Mesenchymal stem cell (in vitro differentiated cells and primary cell): ENCODE measurements at regions not wholly inside any gene's neighbourhood (a gene's known extent, or its start where the extent isn't known, plus 50 kb on each side); places are given as distances from the start of the nearest gene placed in this dataset.
A peak's percentile ranks its signal among the peaks of the same experiment; 100 is the strongest.

Experiments used
- DNase-seq: peaks from one replicate; pipeline ENCODE4 v3.0.0-alpha.2; 2013
- H2AFZ ChIP-seq: one replicate; pipeline ENCODE4 v1.6.1; 2013; ENCODE audit warnings: low read depth, mild to moderate bottlenecking, control low read depth, inconsistent platforms, low read length, moderate library complexity
- H2AK5ac ChIP-seq: 2 replicates; pipeline ENCODE4 v1.6.1; 2013; ENCODE audit warnings: low read length, moderate library complexity, mild to moderate bottlenecking, inconsistent platforms; ENCODE audit not compliant: severe bottlenecking
- H2BK120ac ChIP-seq: one replicate; pipeline ENCODE4 v1.6.1; 2013; ENCODE audit warnings: low read depth, mild to moderate bottlenecking, inconsistent platforms, low read length, moderate library complexity
- H2BK12ac ChIP-seq, 2 experiments: one replicate each; pipeline ENCODE4 v1.6.1; 2013; ENCODE audit warnings: inconsistent platforms in 2 of 2, low read length in 2 of 2, mild to moderate bottlenecking in 2 of 2, moderate library complexity in 2 of 2, control low read depth in 1 of 2
- H2BK15ac ChIP-seq: one replicate; pipeline ENCODE4 v1.6.1; 2013; ENCODE audit warnings: mild to moderate bottlenecking, low read depth, inconsistent platforms; ENCODE audit not compliant: poor library complexity, severe bottlenecking
- H2BK5ac ChIP-seq: 2 replicates; pipeline ENCODE4 v1.6.1; 2013; ENCODE audit warnings: low read depth, mild to moderate bottlenecking, low read length, control low read depth, inconsistent platforms; ENCODE audit not compliant: poor library complexity, severe bottlenecking
- H3K14ac ChIP-seq, 2 experiments: one replicate each; pipeline ENCODE4 v1.6.1; 2013; ENCODE audit warnings: inconsistent platforms in 2 of 2, low read length in 2 of 2, control low read depth in 1 of 2, mild to moderate bottlenecking in 1 of 2, moderate library complexity in 1 of 2
- H3K18ac ChIP-seq, 2 experiments: one replicate each; pipeline ENCODE4 v1.6.1; 2013; ENCODE audit warnings: inconsistent platforms in 2 of 2, low read length in 2 of 2, control low read depth in 1 of 2, low read depth in 1 of 2, mild to moderate bottlenecking in 1 of 2
- H3K23ac ChIP-seq, 2 experiments: one replicate each; pipeline ENCODE4 v1.6.1; 2013; ENCODE audit warnings: inconsistent platforms in 2 of 2, low read length in 2 of 2, mild to moderate bottlenecking in 2 of 2, moderate library complexity in 2 of 2, control low read depth in 1 of 2
- H3K27ac ChIP-seq: 2 replicates; pipeline ENCODE4 v1.5.1; 2013; ENCODE audit warnings: mild to moderate bottlenecking, moderate library complexity, low read length, control low read depth, inconsistent platforms; ENCODE audit not compliant: poor library complexity, severe bottlenecking
- H3K27me3 ChIP-seq, 2 experiments: 2 replicates each; pipeline versions ENCODE4 v1.6.1 to v1.7.0; 2013; ENCODE audit warnings: low read length in 2 of 2, mild to moderate bottlenecking in 2 of 2, moderate library complexity in 2 of 2, control low read depth in 1 of 2, inconsistent platforms in 1 of 2; ENCODE audit not compliant: control insufficient read depth in 1 of 2, insufficient read depth in 1 of 2
- H3K36me3 ChIP-seq, 2 experiments: 2 replicates each; pipeline versions ENCODE4 v1.6.1 to v1.7.0; 2013; ENCODE audit warnings: low read length in 2 of 2, control low read depth in 1 of 2, inconsistent platforms in 1 of 2, low read depth in 1 of 2, mild to moderate bottlenecking in 1 of 2; ENCODE audit not compliant: insufficient read depth in 2 of 2, control insufficient read depth in 1 of 2
- H3K4ac ChIP-seq, 2 experiments: one replicate each; pipeline ENCODE4 v1.6.1; 2013; ENCODE audit warnings: inconsistent platforms in 2 of 2, low read length in 2 of 2, mild to moderate bottlenecking in 2 of 2, moderate library complexity in 2 of 2, control low read depth in 1 of 2, low read depth in 1 of 2
- H3K4me1 ChIP-seq: 2 replicates; pipeline ENCODE4 v1.6.1; 2013; ENCODE audit warnings: low read depth, low read length, control low read depth; ENCODE audit not compliant: control insufficient read depth, insufficient read depth
- H3K4me2 ChIP-seq: 2 replicates; pipeline ENCODE4 v1.6.1; 2013; ENCODE audit warnings: low read length, mild to moderate bottlenecking, inconsistent platforms; ENCODE audit not compliant: poor library complexity, severe bottlenecking
- H3K4me3 ChIP-seq, 2 experiments: 2 replicates each; pipeline versions ENCODE4 v1.5.1 to v1.7.0; 2013; ENCODE audit warnings: low read length in 2 of 2, mild to moderate bottlenecking in 2 of 2, control low read depth in 1 of 2, low read depth in 1 of 2; ENCODE audit not compliant: insufficient read depth in 1 of 2
- H3K79me1 ChIP-seq: replicated peaks from 2 replicates; pipeline ENCODE4 v1.6.1; 2013; ENCODE audit warnings: mild to moderate bottlenecking, control low read depth, low read length, inconsistent platforms; ENCODE audit not compliant: poor library complexity, severe bottlenecking
- H3K9ac ChIP-seq: 2 replicates; pipeline ENCODE4 v1.7.0; 2013; ENCODE audit warnings: mild to moderate bottlenecking, low read length, moderate library complexity
- H3K9me3 ChIP-seq: 2 replicates; pipeline ENCODE4 v1.7.0; 2013; ENCODE audit warnings: mild to moderate bottlenecking, low read length; ENCODE audit not compliant: control insufficient read depth
- H4K8ac ChIP-seq: one replicate; pipeline ENCODE4 v1.6.1; 2013; ENCODE audit warnings: inconsistent platforms, mild to moderate bottlenecking, low read length, moderate library complexity
- H4K91ac ChIP-seq: one replicate; pipeline ENCODE4 v1.6.1; 2013; ENCODE audit warnings: mild to moderate bottlenecking, low read length, inconsistent platforms
- WGBS: methylation state at CpG from one replicate; pipeline ENCODE4 v1.1.7; 2013; ENCODE audit warnings: mixed read lengths; 5-methylcytosine and 5-hydroxymethylcytosine counted together

- Histone ChIP-seq H3K4me1 (peaks cover 3% of the 10 kb centered on the region), H3K4ac (no peak overlapping the region), H2BK120ac (no peak overlapping the region), H4K8ac (no peak overlapping the region), H3K9ac (no peak overlapping the region), H2AFZ (no peak overlapping the region), H2BK5ac (no peak overlapping the region), H3K36me3 (peaks cover 0 to 2% of the 10 kb centered on the region in 2 experiments), H3K4me2 (no peak overlapping the region), H2AK5ac (no peak overlapping the region), H3K14ac (no peak overlapping the region), H4K91ac (no peak overlapping the region), H3K79me1 (no peaks in the 10 kb centered on the region), H3K18ac (no peak overlapping the region), H3K27ac (no peak overlapping the region), H3K27me3 (peaks cover 0 to 20% of the 10 kb centered on the region in 2 experiments), H3K23ac (no peak overlapping the region), H3K4me3 (no peak overlapping the region), H3K9me3 (no peaks in the 10 kb centered on the region), H2BK15ac (no peak overlapping the region), H2BK12ac (no peak overlapping the region)
- DNase-seq: no peak
- 100% methylated on average over 1 of the region's 2 CpGs for WGBS
These were observed 515.7 kb upstream of the PROK2 start for GRCh38 chr3:72300621-72301020.

- H3K4me2 ChIP-seq: no peak overlapping the region
- H3K18ac ChIP-seq: no peak overlapping the region
- H3K4me3 ChIP-seq: no peak overlapping the region
- H2AFZ ChIP-seq: no peak overlapping the region
- H2AK5ac ChIP-seq: no peak overlapping the region
- H3K4me1 ChIP-seq: peaks cover 3% of the 10 kb centered on the region
- no peaks in the 10 kb centered on the region for H3K79me1 ChIP-seq
- H3K4ac ChIP-seq: no peak overlapping the region
- H2BK12ac ChIP-seq: no peak overlapping the region
- 91% methylated on average over 4 of the region's 4 CpGs for WGBS
- H4K8ac ChIP-seq: no peak overlapping the region
- H3K14ac ChIP-seq: no peak overlapping the region
- H2BK120ac ChIP-seq: no peak overlapping the region
- H3K36me3 ChIP-seq: peaks cover 0 to 2% of the 10 kb centered on the region in 2 experiments
- no peak overlapping the region for H3K9ac ChIP-seq
- H3K27ac ChIP-seq: no peak overlapping the region
- no peak overlapping the region for H2BK5ac ChIP-seq
- no peak for DNase-seq
- peak overlapping the region; percentile 26 for H2BK15ac ChIP-seq
- H3K23ac ChIP-seq: no peak overlapping the region
- H3K9me3 ChIP-seq: no peaks in the 10 kb centered on the region
- H3K27me3 ChIP-seq: peaks cover 1 to 12% of the 10 kb centered on the region in 2 experiments
- H4K91ac ChIP-seq: no peak overlapping the region
These were observed 514.9 kb upstream of the PROK2 start for GRCh38 chr3:72299823-72300222.

GRCh38 chr3:72299321-72299802 is 514.4 kb upstream of the PROK2 start:
- H3K36me3 ChIP-seq: peaks cover 0 to 2% of the 10 kb centered on the region in 2 experiments

GRCh38 chr3:72298201-72299152 is 513.5 kb upstream of the PROK2 start:
- Histone ChIP-seq H2AFZ (no peak overlapping the region), H2BK12ac (no peak overlapping the region), H3K4me2 (no peak overlapping the region), H3K4ac (no peak overlapping the region), H3K23ac (no peak overlapping the region), H2AK5ac (no peak overlapping the region), H3K27ac (no peak overlapping the region), H3K9ac (no peak overlapping the region), H3K27me3 (peaks cover 5 to 10% of the 10 kb centered on the region in 2 experiments), H2BK5ac (no peak overlapping the region), H3K4me1 (no peaks in the 10 kb centered on the region), H4K91ac (no peak overlapping the region), H3K79me1 (no peaks in the 10 kb centered on the region), H3K36me3 (peaks cover 0 to 2% of the 10 kb centered on the region in 2 experiments), H3K14ac (no peak overlapping the region), H4K8ac (no peak overlapping the region), H2BK120ac (no peak overlapping the region), H3K18ac (no peak overlapping the region), H2BK15ac (no peak overlapping the region), H3K9me3 (no peaks in the 10 kb centered on the region), H3K4me3 (no peak overlapping the region)
- WGBS: 70% methylated on average over 7 of the region's 8 CpGs
- DNase-seq: no peak

More at GRCh38 chr3:72299321-72299802, 514.4 kb upstream of the PROK2 start:
- Histone ChIP-seq H2AFZ (no peak overlapping the region), H2AK5ac (no peak overlapping the region), H3K9me3 (no peaks in the 10 kb centered on the region), H3K14ac (no peak overlapping the region), H3K4me2 (no peak overlapping the region), H3K27me3 (peaks cover 3 to 7% of the 10 kb centered on the region in 2 experiments), H2BK5ac (no peak overlapping the region), H3K23ac (no peak overlapping the region), H2BK12ac (no peak overlapping the region), H3K4ac (no peak overlapping the region), H2BK15ac (peak overlapping the region; percentile 26), H3K9ac (no peak overlapping the region), H3K27ac (no peak overlapping the region), H4K8ac (no peak overlapping the region), H4K91ac (no peak overlapping the region), H3K79me1 (no peaks in the 10 kb centered on the region), H2BK120ac (no peak overlapping the region), H3K4me3 (no peak overlapping the region), H3K4me1 (peaks cover 3% of the 10 kb centered on the region), H3K18ac (no peak overlapping the region)
- no peak for DNase-seq
- WGBS: 71% methylated on average over 5 of the region's 6 CpGs
